ENCODE measurements at regions not wholly inside any gene's neighbourhood (a gene's known extent, or its start where the extent isn't known, plus 50 kb on each side); places are given as distances from the start of the nearest gene placed in this dataset.

DNA sequence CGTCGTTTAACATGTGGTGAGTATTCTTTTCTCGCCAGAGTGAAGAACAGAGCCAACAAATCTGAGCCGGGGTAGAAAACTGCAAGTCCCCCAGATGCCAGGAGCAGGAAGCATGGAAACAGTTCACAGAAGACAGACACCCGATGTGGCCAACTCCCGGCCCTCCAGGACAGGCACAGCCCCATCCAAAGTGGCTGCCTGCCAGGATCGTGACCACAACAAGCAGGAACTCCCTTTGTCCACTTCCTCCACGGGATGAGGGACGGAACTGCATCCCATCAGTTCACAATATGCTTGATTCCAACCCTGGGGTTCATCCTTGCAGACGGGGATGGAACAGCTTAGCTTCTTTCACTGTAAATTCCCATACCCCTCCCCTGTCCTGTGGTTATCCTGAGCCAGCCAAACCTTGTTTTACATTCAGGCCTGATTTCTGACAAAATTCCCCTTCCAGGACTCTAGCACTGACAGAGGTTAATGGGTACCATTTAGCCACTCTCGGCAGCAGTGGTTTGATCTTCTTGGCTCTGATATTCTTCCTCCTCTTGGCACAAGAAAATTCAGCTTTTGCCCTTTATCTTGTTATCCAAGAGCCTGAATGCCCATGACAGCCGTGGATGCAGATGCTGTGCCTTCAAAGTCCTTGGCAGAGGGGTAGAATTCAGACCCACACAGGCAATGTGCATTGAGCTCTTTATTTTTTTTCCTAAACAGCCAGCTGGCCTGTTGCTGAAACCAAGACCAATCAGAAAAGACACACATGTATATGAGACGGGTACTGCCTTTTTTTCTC is 105.5 kb upstream of the FAM204A start:
- no peak for DNase-seq (ENCODE audit: low read depth)
- no peak overlapping the region for H3K4me3 ChIP-seq (ENCODE audit: low read depth, low read length)
- TF ChIP-seq CTCF (conservative IDR thresholded peaks at IDR 0.05; ENCODE audit: low read depth, low read length) = no peak

DNA sequence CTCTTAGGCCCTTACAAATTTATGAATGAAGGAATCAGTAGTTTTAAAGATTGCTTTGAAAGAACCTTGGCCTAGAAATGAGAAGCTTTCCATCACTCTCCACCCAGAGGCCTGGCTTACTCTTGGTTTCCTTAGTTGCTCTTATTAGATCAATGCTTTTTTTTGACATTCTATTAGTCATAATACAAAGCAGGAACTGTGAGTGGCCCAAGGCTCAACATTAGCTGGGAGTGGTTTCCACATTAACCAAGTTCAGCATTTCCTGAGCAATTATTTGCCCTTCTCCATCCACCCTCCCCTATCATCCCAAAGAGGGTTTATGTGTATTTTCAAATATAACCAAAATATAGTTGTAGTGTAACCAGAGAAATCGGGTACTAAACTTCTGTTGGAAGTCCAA is 103.4 kb upstream of the FAM204A start:
- TF ChIP-seq CTCF (conservative IDR thresholded peaks at IDR 0.05; ENCODE audit: low read depth, low read length) = no peak
- DNase-seq (ENCODE audit: low read depth) = no peak
- no peak overlapping the region for H3K4me3 ChIP-seq (ENCODE audit: low read depth, low read length)

GRCh38 chr10:118444069-118444468 is 101.9 kb upstream of the FAM204A start:
- no peak overlapping the region for H3K4me3 ChIP-seq (ENCODE audit: low read depth, low read length)
- no peak for DNase-seq (ENCODE audit: low read depth)
- no peak for TF ChIP-seq CTCF (conservative IDR thresholded peaks at IDR 0.05; ENCODE audit: low read depth, low read length)

DNA sequence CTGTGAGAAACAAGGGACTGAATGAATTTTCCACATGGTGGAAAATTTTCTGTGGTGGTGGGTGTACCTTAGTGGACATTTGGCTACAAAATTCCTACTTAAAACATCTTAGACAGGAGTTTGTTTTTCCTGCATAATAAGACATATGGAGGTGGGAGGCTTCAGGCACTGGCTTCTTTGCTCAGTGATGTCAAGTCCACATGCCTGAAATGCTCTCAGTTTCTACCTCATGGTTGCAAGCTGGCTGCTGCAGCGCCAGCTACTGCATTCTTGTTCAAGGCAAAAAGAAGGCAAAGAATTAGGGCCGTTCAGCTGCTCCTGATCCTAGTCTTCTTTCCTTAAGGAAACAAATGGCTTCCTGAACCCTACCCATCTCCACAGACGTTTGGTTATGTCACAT is 99.9 kb upstream of the FAM204A start:
- no peak for TF ChIP-seq CTCF (conservative IDR thresholded peaks at IDR 0.05; ENCODE audit: low read depth, low read length)
- DNase-seq (ENCODE audit: low read depth) = no peak
- H3K4me3 ChIP-seq (ENCODE audit: low read depth, low read length) = no peak overlapping the region

DNA sequence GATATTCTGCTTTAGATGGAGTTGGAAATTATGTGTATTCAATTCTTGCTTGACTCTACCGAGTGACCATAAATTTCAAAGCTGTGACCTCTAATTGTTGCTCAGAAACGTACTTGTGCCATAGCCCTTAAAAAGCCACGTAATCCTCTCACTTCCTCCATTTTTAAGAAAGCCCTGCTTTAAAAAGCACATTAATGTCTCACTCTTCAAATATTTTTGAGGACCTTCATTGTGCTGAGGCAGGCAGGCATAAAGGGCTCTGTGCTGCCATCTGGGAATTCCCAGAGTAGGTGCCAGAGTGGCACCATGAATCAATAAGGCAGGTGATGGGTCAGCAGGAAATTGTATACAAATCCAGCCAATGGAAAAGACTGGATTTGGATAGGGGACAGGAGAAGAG is 97.7 kb upstream of the FAM204A start:
- DNase-seq (ENCODE audit: low read depth) = no peak
- H3K4me3 ChIP-seq (ENCODE audit: low read depth, low read length) = no peak overlapping the region
- no peak for TF ChIP-seq CTCF (conservative IDR thresholded peaks at IDR 0.05; ENCODE audit: low read depth, low read length)

DNA sequence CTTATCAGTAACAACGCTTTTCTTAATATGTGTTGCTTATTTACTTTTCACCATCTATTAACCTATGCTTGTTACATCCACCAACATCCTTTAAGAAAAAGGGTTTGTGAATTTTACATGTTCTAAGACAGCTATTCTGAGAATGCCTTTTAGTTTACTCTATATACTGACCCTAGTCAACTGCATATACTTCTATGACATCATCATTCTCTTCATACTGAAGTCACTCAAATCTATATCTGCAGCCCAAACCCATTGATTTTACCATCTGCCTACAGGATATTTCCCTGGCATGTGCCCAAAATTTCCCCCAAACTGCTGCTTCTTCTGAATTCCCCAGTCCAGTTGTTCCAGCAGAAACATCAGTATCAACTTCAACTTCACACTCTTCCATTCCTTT is 94.6 kb upstream of the FAM204A start:
- no peak for DNase-seq (ENCODE audit: low read depth)
- no peak overlapping the region for H3K4me3 ChIP-seq (ENCODE audit: low read depth, low read length)
- TF ChIP-seq CTCF (conservative IDR thresholded peaks at IDR 0.05; ENCODE audit: low read depth, low read length) = no peak

DNA sequence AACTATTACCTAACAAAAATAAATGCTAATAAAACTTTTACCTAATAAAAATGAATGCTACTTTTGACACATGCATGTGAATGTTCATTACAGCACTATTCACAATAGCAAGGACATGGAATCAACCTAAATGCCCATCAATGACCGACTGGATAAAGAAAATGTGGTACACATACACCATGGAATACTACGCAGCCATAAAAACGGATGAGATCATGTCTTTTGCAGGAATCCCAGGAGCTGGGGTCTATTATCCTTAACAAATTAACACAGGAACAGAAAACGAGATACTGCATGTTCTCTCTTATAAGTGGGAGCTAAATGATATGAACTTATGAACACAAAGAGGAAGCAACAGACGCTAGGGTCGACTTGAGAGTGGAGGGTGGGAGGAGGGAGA is 88.1 kb upstream of the FAM204A start:
- no peak overlapping the region for H3K4me3 ChIP-seq (ENCODE audit: low read depth, low read length)
- DNase-seq (ENCODE audit: low read depth) = no peak
- TF ChIP-seq CTCF (conservative IDR thresholded peaks at IDR 0.05; ENCODE audit: low read depth, low read length) = no peak

Measured in choroid plexus epithelial cell (primary cell).